ENCODE measurements at regions not wholly inside any gene's neighbourhood (a gene's known extent, or its start where the extent isn't known, plus 50 kb on each side); places are given as distances from the start of the nearest gene placed in this dataset.

DNA sequence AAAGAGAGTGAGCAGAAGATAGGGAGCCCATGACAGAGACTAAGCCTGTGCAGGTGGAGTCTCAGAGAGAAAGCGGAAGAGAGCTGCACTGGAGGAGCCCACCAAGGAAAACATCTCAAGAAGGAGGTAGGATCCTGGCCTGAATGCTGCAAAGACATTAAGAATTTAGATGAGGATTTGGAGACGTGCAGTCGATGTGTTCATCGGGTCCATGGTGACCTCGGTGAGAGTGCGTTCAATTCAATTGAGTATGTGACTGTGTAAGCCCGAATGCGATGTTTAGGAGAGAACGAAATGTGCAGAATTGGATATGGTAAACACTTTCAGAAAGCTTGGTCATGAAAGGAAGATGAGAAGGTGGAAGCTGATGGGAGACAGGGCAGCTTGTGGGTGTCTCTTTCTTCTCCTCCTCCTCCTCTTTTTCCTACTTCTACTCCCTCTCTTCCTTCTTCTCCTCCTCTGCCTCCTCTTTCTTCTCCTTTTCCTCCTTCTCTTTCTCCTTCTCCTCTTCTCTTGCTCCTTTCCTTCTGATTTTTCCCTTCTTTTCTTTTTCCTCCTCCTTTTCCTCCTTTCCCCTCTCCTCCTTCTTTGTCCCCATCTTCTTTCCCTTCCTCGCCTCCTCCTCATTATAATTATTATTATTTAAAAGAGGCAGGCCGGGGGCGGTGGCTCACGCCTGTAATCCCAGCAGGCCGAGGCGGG is 276.0 kb downstream of the RPS24 start:
- in situ Hi-C loops (cut with HindIII; ENCODE audit: low pct_unique_long_range_greater_than_20kb, low sequenced_read_pairs), result no loop called here
- DNase-seq (ENCODE audit: low read depth, low spot score), result no peak

- DNase-seq (ENCODE audit: low read depth, low spot score), result no peak
- in situ Hi-C loops (cut with HindIII; ENCODE audit: low pct_unique_long_range_greater_than_20kb, low sequenced_read_pairs), result no loop called here
These were observed 276.9 kb downstream of the RPS24 start for GRCh38 chr10:78310481-78311080.

GRCh38 chr10:78312197-78313047 is 278.8 kb downstream of the RPS24 start:
- in situ Hi-C loops (cut with HindIII; ENCODE audit: low pct_unique_long_range_greater_than_20kb, low sequenced_read_pairs), result no loop called here
- no peak for DNase-seq (ENCODE audit: low read depth, low spot score)

- in situ Hi-C loops (cut with HindIII; ENCODE audit: low pct_unique_long_range_greater_than_20kb, low sequenced_read_pairs), result no loop called here
- DNase-seq (ENCODE audit: low read depth, low spot score), result no peak
These were observed 279.4 kb downstream of the RPS24 start for GRCh38 chr10:78313048-78313381.

DNA sequence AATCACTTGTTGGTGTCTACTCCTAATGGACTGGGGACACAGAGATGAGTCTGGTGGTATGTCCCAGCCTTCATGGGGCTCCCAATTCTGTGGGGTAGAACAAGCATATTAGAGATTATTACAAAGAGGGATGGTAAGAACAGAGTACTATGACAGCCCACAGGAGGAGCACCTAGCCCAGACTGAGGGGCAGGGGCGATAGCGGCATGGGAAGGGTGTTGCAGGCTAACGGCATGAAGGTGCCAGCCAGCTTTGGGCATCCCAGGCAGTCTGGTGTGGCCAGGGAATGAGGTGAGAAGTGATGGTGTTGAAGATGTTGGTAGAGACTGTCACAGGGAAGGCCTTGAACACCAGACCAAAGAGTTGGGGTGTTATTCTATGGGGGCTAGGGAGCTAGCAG is 280.0 kb downstream of the RPS24 start:
- DNase-seq (ENCODE audit: low read depth, low spot score), result no peak
- in situ Hi-C loops (cut with HindIII; ENCODE audit: low pct_unique_long_range_greater_than_20kb, low sequenced_read_pairs), result no loop called here

DNA sequence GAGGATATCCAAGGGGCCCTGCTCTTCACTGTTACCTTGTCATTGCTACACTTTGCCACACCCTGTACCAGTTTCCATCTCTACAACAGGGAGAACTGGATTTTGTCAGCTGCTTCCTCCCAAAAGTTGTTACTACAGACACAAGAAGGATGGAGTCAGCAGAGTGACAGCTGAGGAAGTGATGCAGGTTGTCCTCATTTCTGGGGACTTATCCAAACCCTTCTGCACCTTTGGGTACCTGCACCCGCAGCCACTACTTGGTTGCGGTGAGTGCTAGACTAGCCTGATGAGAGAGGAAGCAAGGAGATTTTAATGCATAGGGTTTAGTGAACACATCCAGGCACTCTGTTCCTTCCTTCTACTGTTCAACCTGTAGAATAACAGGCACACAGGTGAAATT is 281.0 kb downstream of the RPS24 start:
- in situ Hi-C loops (cut with HindIII; ENCODE audit: low pct_unique_long_range_greater_than_20kb, low sequenced_read_pairs), result no loop called here

DNA sequence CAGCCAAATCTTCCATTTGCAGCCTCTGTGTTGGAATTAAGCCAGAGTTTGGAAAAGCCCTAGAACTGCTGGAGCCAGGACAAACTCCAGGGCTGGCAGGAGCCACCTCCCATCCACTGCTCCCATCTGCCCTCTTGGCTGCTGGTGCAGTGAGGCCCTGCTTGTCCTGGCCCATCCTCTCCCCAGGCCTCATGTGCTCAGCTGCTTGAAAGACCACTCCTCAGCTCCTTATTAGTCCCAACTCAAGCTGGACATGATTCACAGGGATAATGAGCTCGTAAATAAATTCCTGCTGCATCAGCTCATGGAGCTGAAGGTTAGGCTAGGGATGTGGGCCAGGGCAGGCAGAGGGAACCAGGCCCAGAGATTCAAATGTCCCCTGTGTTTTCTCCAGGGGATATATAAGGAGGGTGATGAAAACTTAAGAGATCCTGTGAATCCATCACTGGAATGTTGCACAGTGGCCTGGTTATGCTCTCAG is 282.8 kb downstream of the RPS24 start:
- in situ Hi-C loops (cut with HindIII; ENCODE audit: low pct_unique_long_range_greater_than_20kb, low sequenced_read_pairs), result no loop called here
- no peak for DNase-seq (ENCODE audit: low read depth, low spot score)

More for the DNA sequence above, 281.0 kb downstream of the RPS24 start:
- no peak for DNase-seq (ENCODE audit: low read depth, low spot score)

DNA sequence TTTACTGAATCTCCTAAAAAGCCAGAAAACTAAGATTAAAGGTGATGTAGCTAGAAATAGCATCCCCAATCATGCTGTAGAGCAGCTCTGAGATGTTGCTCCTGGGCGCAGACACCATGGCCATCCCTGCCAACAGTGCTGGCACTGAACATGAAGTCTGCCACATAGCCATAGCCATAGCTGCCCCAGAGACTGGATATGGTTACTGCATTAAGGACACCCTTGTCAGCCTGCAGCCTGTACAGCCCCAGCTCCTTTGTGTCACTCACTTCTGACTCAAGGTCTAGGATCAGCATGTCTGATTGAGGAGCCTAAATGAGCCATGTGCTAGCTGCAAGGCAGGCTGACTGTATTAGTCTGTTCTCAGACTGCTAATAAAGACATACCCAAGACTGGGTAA is 284.6 kb downstream of the RPS24 start:
- in situ Hi-C loops (cut with HindIII; ENCODE audit: low pct_unique_long_range_greater_than_20kb, low sequenced_read_pairs), result no loop called here
- no peak for DNase-seq (ENCODE audit: low read depth, low spot score)

- no peak for DNase-seq (ENCODE audit: low read depth, low spot score)
- in situ Hi-C loops (cut with HindIII; ENCODE audit: low pct_unique_long_range_greater_than_20kb, low sequenced_read_pairs), result no loop called here
These were observed 285.7 kb downstream of the RPS24 start for GRCh38 chr10:78319371-78319770.

DNA sequence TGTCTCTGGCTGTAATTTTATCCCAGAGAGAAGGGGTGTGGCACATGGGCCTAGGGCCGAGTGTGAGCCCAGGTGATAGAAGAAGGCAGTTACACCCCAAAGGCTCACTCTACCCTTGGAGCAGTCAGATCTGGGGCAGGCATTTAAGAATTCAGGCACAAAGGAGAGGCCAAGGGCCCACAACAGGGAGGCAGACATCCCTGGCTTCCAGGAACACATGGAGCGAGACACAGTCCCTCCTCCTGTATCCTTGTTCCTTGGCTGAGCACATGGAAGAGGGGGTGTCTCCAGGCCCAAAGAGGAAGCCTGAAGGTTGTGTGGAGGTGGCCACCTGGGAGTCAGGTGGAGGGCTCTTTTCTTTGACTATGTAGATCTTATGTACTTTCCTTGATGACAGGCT is 286.2 kb downstream of the RPS24 start:
- in situ Hi-C loops (cut with HindIII; ENCODE audit: low pct_unique_long_range_greater_than_20kb, low sequenced_read_pairs), result no loop called here
- DNase-seq (ENCODE audit: low read depth, low spot score), result no peak

DNA sequence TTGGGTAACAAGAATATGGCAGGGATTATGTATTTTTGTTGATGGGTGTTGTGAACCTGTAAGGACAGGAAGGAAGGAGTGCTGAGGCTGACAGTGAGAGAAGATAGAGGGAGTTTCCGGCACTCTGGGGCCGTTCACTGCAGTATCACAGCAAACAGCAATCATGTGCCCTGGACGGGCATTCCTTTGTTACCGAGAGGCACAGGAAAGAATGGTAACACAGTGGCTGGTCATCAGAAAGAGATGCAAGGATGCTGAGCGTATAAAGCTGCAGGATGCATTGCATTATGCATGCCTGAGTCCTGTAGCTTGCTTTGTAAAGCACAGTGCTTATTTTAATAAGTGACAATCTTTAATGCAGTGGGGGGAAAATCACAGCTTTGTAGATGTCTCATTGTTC is 286.8 kb downstream of the RPS24 start:
- no peak for DNase-seq (ENCODE audit: low read depth, low spot score)
- in situ Hi-C loops (cut with HindIII; ENCODE audit: low pct_unique_long_range_greater_than_20kb, low sequenced_read_pairs), result no loop called here

DNA sequence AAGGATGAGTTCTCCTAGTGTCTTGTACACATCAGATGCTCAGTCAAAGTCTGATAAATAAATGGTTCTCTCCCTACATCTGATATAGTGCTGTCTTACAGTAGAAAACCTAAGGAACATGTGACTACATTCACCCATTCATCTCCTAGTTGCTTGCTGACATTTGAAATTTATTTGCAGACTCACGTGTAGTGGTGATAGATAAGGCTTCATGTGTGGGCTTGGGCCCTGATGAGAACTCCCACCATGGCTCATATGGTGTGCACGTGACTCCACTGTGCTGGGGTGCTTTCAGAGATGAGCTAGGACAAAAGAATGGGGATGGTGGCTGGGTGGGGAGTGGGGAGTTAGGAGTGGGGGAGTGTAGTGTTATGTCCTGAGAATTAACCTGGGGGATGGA is 287.3 kb downstream of the RPS24 start:
- in situ Hi-C loops (cut with HindIII; ENCODE audit: low pct_unique_long_range_greater_than_20kb, low sequenced_read_pairs), result no loop called here
- no peak for DNase-seq (ENCODE audit: low read depth, low spot score)

DNA sequence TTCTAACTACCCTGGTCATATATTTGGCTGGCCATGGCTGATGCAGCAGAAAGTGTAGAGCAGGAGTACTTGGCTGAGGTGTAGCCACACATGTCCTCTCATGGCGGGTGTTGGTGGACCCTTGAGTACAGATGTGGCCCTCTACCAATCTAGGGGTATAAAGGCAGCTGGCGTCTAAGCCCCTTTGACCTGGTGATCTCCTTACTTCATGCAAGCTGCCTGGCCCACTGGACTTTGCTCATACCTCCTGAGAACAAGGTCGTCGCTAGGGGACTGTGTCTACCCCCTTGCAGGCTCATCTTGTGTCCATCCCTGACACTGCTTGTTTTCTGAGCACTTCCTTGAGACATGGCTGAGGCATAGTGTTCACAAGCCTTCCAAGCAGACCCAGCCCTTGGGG is 287.8 kb downstream of the RPS24 start:
- in situ Hi-C loops (cut with HindIII; ENCODE audit: low pct_unique_long_range_greater_than_20kb, low sequenced_read_pairs), result no loop called here

DNA sequence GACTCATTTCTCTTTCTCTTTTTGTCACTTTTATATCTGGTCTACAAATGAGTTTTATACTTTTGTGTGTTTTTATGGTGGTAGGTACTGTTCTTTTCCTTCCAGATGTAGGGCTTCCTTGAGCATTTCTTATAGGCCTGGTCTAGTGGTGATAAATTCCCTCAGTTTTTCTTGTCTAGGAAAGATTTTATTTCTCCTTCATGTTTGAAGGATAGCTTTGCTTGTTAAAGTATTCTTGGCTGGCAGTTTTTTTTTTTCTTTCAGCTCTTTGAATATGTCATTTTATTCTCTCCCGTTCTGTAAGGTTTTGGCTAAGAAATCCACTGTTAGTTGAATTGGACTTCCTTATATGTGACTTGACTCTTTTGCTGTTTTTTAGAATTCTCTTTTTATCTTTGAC is 292.7 kb downstream of the RPS24 start:
- in situ Hi-C loops (cut with HindIII; ENCODE audit: low pct_unique_long_range_greater_than_20kb, low sequenced_read_pairs), result no loop called here
- DNase-seq (ENCODE audit: low read depth, low spot score), result no peak

More for the DNA sequence above, 287.8 kb downstream of the RPS24 start:
- DNase-seq (ENCODE audit: low read depth, low spot score), result no peak

GRCh38 chr10:78327778-78328591 is 294.3 kb downstream of the RPS24 start:
- no peak for DNase-seq (ENCODE audit: low read depth, low spot score)
- in situ Hi-C loops (cut with HindIII; ENCODE audit: low pct_unique_long_range_greater_than_20kb, low sequenced_read_pairs), result no loop called here

GRCh38 chr10:78328592-78329404 is 295.1 kb downstream of the RPS24 start:
- in situ Hi-C loops (cut with HindIII; ENCODE audit: low pct_unique_long_range_greater_than_20kb, low sequenced_read_pairs), result no loop called here
- DNase-seq (ENCODE audit: low read depth, low spot score), result no peak

DNA sequence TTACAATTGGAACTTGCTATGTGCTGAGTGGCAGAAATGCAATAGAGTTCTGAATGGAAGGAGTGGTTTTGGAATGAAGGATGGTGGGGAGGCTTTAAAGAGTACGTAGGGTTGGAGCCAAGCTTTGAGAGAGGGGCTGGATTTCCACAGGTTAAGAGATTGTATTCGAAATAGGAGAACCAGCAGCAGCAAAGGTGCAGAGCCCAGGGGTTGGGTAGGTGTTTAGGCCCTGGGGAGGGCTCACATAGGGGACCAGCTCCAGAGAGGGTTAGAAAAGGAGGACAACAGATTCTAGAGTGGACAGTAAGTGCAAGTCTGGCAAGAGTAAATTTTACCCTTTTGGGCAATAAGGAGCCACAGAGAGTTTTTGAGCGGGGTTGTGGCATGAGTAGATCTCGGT is 297.2 kb downstream of the RPS24 start:
- no peak for DNase-seq (ENCODE audit: low read depth, low spot score)

More for the DNA sequence above, 297.2 kb downstream of the RPS24 start:
- in situ Hi-C loops (cut with HindIII; ENCODE audit: low pct_unique_long_range_greater_than_20kb, low sequenced_read_pairs), result no loop called here
